Keratinocyte (primary cell): ENCODE measurements at regions not wholly inside any gene's neighbourhood (a gene's known extent, or its start where the extent isn't known, plus 50 kb on each side); places are given as distances from the start of the nearest gene placed in this dataset.

Experiments used
- EZH2 ChIP-seq: IDR thresholded peaks from one replicate; pipeline ENCODE4 v1.6.1; 2012; ENCODE audit warnings: inconsistent platforms, mild to moderate bottlenecking, low read length, moderate library complexity
- TF ChIP-seq, protein P1 (sequence below), 3 experiments: IDR thresholded peaks in 1 of 3; conservative IDR thresholded peaks in 1 of 3; optimal IDR thresholded peaks in 1 of 3; 2 replicates in 2 of 3; 3 replicates in 1 of 3; pipeline versions ENCODE3 to v1.5.1; 2011; ENCODE audit warnings: low read length in 3 of 3, mild to moderate bottlenecking in 3 of 3, moderate library complexity in 2 of 3, control low read depth in 1 of 3, inconsistent platforms in 1 of 3; ENCODE audit not compliant: insufficient read depth in 2 of 3; ENCODE audit errors: extremely low read depth in 1 of 3

DNA sequence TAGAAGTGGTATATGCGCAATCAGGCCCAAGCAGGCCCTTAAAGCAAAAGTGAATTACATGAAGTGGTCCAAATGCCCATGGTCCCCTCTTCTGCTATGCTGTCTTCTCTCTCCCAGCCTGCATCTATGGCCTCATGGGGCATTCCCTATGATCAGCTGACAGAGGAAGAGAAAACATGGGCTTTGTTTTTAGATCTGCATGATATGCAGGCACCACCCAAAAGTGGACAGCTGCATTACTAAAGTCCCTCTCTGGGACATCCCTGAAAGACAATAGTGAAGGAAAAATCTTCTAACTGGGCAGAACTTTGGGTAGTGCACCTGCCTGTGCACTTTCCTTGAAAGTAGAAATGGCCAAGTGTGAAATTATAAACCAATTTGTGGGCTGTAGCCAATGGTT lies 145.2 kb upstream of the ARID2 start:
- no peak for TF ChIP-seq EZH2
- TF ChIP-seq, protein P1, sequence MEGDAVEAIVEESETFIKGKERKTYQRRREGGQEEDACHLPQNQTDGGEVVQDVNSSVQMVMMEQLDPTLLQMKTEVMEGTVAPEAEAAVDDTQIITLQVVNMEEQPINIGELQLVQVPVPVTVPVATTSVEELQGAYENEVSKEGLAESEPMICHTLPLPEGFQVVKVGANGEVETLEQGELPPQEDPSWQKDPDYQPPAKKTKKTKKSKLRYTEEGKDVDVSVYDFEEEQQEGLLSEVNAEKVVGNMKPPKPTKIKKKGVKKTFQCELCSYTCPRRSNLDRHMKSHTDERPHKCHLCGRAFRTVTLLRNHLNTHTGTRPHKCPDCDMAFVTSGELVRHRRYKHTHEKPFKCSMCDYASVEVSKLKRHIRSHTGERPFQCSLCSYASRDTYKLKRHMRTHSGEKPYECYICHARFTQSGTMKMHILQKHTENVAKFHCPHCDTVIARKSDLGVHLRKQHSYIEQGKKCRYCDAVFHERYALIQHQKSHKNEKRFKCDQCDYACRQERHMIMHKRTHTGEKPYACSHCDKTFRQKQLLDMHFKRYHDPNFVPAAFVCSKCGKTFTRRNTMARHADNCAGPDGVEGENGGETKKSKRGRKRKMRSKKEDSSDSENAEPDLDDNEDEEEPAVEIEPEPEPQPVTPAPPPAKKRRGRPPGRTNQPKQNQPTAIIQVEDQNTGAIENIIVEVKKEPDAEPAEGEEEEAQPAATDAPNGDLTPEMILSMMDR (optimal IDR thresholded peaks at IDR 0.05 in 1 of 3, IDR thresholded peaks at IDR 0.05 in 1 of 3, conservative IDR thresholded peaks at IDR 0.05 in 1 of 3; ENCODE audit: extremely low read depth in 1 of 3, insufficient read depth in 2 of 3, low read length in 3 of 3) = no peak
